Epithelial cell of proximal tubule (primary cell): ENCODE measurements at regions not wholly inside any gene's neighbourhood (a gene's known extent, or its start where the extent isn't known, plus 50 kb on each side); places are given as distances from the start of the nearest gene placed in this dataset.
A peak's percentile ranks its signal among the peaks of the same experiment; 100 is the strongest.

Experiments used
- DNase-seq: peaks from one replicate; pipeline ENCODE4 v3.0.0-alpha.2; 2011; ENCODE audit warnings: low read depth
- H3K4me3 ChIP-seq: 2 replicates; pipeline ENCODE4 v1.5.1; 2011; ENCODE audit warnings: low read depth, mild to moderate bottlenecking, low read length
- CTCF ChIP-seq: conservative IDR thresholded peaks from 2 replicates; pipeline ENCODE4 v1.5.1; 2012; ENCODE audit warnings: low read depth, mild to moderate bottlenecking, low read length

DNA sequence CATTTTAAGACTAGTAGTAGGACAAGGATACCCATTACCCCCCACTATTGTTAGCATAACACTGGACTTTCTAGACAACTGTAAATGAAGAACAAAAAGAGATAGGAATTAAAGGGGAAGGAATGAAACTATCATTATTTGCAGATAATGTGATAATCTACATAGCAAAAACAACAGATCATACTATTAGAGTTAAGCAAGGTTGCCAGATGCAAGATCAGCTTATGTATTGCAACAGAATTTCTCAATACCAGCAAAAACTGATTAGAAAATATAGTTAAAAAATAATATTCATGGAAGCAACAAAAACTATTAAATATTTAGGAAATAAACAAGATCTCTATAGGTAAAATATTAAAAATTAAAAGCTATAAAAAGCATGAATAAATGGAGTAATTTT is 194.4 kb upstream of the SPRED2 start:
- TF ChIP-seq CTCF, result no peak
- DNase-seq, result no peak
- no peak overlapping the region for H3K4me3 ChIP-seq

DNA sequence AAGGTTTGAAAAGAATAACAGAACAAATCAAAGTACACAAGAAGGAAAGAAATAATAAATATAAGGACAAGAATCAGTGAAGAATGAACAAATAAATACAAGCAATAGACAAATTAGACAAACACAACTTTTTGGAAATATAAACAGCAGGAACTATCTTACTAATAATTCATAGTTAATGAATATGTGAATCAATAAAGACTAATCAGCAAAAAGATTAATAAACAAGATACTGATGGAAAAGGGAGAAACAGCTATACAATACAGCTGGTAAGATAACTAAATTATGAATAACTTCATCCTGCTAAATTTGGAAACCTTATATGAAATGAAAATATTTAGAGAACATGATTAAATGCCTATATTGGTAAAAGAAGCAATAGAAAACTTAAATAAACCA is 193.6 kb upstream of the SPRED2 start:
- no peak for TF ChIP-seq CTCF
- DNase-seq, result no peak
- no peak overlapping the region for H3K4me3 ChIP-seq

DNA sequence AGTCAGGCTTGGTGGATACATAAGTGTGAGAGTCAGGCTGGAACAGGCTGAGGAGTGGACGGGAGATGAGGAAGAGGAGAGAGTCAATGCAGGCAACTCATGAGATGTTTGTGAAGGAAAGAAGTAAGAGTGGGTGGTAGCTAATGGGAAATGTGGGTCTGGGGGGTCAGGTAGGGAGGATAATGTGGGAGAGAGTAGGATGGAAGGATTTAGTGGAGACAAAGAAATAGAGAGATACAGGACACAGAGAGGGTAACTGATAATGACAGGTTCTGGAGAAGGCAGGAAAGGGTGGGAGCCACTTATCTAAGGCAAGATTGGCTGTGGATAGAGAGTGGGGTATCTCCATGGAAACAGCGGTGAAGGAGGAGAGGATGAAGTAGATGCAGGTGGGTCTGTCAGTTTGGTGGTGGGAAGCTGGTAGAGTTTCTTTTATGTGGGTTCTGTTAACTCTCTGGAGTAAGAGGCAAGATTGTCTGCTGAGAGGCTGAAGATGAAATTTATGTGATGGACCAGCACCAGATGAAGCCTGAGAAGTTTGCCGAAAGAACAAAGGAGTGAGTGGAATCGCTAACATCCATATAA is 190.6 kb upstream of the SPRED2 start:
- no peak overlapping the region for H3K4me3 ChIP-seq
- no peak for DNase-seq
- no peak for TF ChIP-seq CTCF

GRCh38 chr2:65622499-65622898 is 190.1 kb upstream of the SPRED2 start:
- H3K4me3 ChIP-seq, result no peak overlapping the region
- no peak for DNase-seq
- no peak for TF ChIP-seq CTCF

DNA sequence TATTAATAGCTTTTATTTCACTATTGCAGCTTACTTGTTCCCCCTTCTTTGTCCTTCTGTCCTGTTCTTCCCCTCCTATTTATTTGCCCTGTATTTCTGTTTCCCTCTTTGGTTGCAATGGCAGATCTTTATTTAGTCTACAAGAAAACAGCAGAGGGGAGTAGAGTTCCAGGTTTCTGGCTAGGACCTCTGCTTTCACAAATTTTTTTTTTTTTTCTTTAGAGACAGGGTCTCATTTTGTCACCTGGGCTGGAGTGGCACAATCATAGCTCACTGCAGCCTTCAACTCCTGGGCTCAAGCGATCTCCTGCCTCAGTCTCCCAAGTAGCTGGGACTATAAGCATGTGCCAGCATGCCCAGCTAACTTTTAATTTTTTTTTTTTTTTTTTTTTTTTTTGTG is 188.1 kb upstream of the SPRED2 start:
- peak; percentile 7 for TF ChIP-seq CTCF
- no peak overlapping the region for H3K4me3 ChIP-seq
- DNase-seq, result no peak

- H3K4me3 ChIP-seq, result no peak overlapping the region
- TF ChIP-seq CTCF, result no peak
- DNase-seq, result no peak
Measured at GRCh38 chr2:65620026-65620425, 187.6 kb upstream of the SPRED2 start.

DNA sequence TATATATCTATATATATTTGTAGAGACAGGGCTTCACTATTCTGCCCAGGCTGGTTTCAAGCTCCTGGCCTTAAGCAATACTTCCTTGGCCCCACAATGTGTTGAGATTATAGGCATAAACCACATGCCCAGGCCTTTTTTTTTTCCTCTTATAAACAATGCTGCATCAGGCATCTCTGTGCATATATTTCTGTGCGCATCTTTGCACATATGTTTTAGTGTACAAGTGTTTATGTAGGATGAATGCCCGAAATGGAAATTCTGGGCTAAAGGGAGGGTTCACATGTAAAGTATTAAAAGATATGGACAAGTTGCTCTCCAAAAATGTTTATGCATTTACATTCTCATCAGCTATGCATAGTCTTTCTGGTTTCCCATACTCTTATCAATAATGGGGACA is 183.2 kb upstream of the SPRED2 start:
- no peak overlapping the region for H3K4me3 ChIP-seq
- no peak for DNase-seq
- no peak for TF ChIP-seq CTCF
